T1000 (cell line): ENCODE measurements at regions not wholly inside any gene's neighbourhood (a gene's known extent, or its start where the extent isn't known, plus 50 kb on each side); places are given as distances from the start of the nearest gene placed in this dataset.

Source experiments
- DNase-seq: peaks from one replicate; lab custom pipeline; 2025; ENCODE audit warnings: mixed read lengths; lab: John Stamatoyannopoulos, UW

DNA sequence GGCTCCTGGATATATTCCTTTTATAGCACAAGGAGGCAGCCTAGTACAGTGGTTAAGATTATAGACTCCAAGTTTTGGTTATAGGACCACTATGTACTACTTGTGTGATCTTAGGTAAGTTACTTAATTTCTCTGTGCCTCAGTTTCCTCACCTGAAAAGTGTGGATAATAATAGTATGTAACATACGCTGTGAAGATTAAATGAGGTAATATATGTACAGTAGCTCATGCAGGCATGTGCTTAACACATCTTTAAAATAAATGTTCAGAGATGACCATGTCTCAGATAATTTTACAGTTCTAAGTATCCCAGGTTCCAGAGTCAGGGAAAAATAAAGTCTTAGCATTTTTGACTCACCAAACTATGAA lies 55.7 kb upstream of the TRABD2B start:
- no peak for DNase-seq

DNA sequence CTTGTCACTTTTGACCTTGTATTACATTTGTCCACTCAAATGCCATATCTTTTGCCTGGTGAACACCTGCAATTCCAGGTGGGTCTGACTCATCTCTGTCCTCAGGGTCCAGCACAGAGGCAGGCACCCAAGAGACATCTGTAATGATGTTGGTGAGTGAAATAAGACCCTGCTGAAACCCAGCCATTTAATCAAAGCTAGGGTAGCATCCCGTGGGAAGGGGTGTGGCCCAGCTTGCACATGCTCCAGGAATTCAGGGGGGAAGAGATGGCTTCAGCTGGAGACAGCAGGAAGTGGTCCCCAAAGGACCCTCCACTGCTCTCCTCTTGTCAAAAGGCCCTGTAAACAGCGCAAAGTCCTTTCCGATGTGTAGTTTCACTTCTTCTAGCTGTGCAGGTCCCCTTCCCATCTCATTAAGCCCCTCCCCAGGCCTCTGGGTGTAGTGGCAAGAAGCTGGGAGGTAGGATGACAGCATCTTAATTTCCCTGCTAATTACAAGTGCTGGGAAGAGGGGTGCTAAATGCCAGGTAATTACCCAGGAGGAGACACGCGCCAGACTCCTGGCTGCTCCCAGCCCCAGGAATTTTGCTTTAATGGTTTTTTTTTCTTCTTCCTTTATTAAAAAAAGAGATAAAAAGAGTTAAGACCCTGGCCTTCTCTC lies 54.4 kb upstream of the TRABD2B start:
- no peak for DNase-seq

DNA sequence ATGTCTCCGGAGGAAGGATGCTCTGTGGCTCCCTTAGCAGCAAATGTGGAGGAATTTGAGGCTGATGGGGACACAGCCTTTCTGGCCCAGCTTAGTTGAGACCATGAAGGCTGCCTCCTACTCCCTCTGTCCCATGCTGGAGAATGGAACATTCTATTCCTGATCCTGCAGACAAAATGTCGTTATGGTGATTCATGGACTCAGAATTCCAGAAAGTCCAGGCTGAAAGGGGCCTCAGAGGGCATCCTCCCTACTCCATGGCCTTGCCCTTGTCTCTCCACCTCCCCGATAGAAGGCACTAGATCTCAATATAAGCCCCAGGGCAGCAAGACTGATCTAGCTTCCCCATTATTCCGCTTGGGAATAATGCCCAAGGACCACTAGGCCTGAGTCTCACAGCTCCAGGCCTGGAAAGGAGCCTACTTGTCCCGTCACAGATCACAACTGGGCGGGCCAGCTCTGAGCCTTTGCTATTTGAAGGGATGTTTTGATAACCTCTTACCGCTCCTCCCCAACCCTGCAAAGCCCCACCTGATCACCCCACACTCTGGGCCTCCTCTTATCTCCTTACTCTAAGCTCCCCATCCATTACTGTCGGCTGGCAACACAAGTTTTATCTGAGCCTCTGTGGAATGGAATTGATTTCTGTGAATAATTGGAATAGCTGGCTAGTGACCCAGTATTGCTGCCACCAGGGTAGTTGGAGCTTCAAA lies 52.8 kb upstream of the TRABD2B start:
- DNase-seq, result no peak

DNA sequence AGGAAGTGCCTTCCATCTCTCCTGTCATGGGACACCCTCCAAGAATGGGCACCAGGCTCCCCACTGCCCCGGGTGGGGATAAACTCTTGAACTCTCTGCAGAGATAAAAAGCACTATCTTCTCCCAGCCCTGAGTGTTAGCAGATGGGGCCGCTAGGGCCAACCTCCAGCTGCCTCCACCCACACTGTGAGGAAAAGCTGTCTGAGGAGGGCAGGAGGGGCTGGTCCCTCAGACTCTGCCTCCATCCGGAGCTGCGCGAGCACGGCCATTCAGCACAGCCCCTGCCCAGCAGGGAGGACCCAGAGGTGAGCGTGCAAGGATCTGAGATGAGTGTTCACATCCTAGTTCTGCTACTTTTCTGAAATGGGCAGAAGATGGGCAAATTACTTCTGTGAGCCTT lies 51.8 kb upstream of the TRABD2B start:
- no peak for DNase-seq

DNA sequence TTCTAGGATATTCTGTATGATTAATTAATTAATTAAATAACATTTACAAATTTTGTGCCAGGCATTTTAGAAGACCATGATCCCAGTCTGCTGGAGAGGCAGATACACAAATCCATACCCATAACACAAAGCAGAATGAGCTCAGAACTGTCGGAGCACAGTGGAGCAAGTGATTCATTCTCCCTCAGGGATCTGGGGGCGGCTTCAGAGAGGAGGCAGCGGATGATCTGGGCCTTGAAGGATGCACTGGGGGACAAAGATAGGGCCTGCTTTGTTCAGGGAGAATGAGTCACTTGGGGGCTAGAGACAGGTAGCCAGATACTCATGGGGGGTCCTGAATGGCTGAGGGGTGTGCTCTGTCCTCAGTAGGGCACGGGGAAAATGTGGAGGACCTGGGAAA lies 50.9 kb upstream of the TRABD2B start:
- no peak for DNase-seq

DNA sequence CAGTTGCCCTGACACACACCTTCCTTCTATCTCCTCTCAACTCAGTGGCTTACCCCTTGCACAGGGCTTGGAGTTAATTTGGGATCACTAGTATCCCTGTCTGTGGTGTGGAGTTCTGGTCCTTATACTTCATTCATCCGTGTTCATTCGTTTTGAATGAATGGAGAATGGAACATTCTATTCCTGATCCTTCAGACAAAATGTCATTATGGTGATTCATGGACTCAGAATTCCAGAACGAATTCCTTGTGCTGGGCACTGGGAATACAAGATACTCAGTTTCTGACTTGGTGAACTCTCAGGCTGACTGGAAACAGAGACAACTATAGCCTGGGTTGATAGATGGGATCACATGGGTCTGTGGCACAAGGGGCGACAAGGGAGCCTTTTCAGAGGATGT lies 49.9 kb upstream of the TRABD2B start:
- no peak for DNase-seq
